Erythroblast (primary cell): ENCODE measurements at regions not wholly inside any gene's neighbourhood (a gene's known extent, or its start where the extent isn't known, plus 50 kb on each side); places are given as distances from the start of the nearest gene placed in this dataset.

Experiments
- GATA1 ChIP-seq: IDR thresholded peaks from 2 replicates; pipeline ENCODE4 v1.6.1; 2011; ENCODE audit warnings: low read depth, mild to moderate bottlenecking, control low read depth, low read length, moderate library complexity
- POLR2A ChIP-seq: IDR thresholded peaks from 2 replicates; pipeline ENCODE4 v1.6.1; 2011; ENCODE audit warnings: mild to moderate bottlenecking, low read length

DNA sequence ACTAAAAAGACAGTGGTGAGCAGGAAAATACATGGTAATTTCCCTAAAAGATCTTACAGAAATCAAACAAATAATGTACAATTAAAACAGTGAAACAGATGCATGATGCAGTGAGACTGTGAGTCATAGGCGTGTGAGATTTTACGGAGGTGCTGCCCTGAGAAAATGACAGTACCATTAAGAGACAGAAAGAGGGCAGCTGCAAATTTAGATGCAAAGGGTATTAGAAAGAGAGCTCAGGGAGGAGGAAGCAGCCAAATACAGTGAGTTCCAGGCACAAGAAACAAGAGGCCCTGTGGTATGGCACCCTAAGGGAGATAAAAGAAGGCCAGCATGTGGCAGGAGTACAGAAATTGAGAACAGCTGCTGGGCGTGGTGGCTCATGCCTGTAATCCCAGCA, 88.5 kb upstream of the FIBIN start:
- no peak for TF ChIP-seq POLR2A
- no peak for TF ChIP-seq GATA1
